ENCODE measurements at regions not wholly inside any gene's neighbourhood (a gene's known extent, or its start where the extent isn't known, plus 50 kb on each side); places are given as distances from the start of the nearest gene placed in this dataset.

DNA sequence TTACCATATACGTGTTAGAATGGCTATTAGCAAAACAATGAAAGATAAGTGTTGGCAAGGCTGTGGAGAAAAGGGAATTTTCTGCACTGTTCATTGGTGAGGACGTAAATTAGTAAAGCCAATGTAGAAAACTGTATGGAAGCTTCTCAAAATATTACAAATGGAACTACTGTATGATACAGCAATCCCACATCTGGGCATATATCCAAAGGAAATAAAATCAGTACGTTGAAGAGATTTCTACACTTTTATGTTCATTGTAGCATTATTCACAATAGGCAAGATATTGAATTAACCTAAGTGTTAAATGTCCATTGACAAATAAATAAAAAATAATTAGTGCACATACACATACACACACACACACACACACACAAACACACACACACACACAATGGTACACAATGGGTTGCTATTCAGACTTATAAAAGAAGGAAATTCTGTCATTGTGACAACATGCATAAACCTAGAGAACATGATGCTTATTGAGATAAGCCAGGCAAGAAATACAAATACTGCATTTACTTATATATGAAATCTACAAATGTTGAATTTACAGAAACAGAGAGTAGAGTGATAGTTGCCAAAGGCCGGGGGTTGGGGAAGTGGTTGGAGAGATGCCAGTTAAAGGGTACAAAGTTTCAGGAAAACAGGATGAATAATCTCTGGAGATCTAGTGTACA is 565.8 kb upstream of the LRRC4C start:
- in situ Hi-C loops (cut with MboI; ENCODE audit: low sequenced_read_pairs): no loop called here

DNA sequence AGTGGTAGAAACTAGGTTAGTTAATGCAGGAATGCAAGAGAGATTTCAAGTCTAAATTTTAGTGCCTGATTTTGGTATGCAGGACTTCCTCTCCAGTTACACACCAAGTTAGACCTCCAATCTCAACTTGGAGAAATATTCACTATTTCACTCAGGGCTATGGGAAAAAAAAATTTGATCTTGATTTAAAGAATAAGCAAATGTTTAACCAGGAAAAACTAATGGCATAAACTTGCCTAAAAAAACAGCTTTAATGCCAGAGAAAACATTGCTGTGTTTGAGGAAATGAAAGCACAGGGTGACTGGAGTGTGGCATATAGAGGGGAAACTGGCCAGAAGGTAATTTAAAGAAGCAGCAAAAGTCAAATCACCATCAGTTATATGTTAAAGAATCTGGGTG is 575.4 kb upstream of the LRRC4C start:
- in situ Hi-C loops (cut with MboI; ENCODE audit: low sequenced_read_pairs): no loop called here

DNA sequence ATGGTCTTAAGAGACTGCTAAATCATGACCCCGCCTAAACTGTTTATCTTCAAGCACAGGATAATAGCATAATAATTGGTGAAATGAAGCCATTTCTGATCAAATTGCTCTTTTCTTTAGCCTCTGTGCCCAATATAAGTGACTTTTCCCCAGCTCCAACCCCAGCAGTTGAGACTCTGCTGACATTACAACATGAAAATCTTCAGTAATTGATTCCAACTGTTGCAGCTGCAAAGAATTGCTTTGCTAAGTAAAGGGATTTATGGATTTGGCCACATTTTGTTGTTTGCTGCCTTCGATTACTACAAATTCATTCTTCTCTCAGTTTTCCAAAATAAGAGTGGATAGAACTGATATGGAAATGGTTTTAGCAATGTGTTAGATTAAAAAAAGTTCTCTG is 576.7 kb upstream of the LRRC4C start:
- in situ Hi-C loops (cut with MboI; ENCODE audit: low sequenced_read_pairs): no loop called here

DNA sequence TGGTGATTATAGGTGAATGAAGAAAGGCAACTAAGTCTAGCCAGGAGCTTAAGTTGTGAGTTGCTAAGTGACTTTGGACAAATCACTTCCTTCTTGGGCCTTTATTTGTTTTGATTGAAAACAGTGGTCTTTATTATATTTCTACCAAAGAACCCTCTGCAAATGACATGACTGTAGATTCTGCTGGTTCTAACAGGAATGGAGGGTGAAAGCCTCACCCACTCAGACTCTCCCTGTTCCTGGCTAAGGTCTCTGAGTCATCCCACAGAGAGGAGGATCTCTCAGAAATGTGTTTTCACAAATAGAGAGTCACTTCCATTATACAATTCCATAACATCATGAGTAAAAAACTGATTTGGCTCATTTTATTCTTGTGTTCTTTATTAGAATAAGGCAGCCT is 583.9 kb upstream of the LRRC4C start:
- in situ Hi-C loops (cut with MboI; ENCODE audit: low sequenced_read_pairs): no loop called here

DNA sequence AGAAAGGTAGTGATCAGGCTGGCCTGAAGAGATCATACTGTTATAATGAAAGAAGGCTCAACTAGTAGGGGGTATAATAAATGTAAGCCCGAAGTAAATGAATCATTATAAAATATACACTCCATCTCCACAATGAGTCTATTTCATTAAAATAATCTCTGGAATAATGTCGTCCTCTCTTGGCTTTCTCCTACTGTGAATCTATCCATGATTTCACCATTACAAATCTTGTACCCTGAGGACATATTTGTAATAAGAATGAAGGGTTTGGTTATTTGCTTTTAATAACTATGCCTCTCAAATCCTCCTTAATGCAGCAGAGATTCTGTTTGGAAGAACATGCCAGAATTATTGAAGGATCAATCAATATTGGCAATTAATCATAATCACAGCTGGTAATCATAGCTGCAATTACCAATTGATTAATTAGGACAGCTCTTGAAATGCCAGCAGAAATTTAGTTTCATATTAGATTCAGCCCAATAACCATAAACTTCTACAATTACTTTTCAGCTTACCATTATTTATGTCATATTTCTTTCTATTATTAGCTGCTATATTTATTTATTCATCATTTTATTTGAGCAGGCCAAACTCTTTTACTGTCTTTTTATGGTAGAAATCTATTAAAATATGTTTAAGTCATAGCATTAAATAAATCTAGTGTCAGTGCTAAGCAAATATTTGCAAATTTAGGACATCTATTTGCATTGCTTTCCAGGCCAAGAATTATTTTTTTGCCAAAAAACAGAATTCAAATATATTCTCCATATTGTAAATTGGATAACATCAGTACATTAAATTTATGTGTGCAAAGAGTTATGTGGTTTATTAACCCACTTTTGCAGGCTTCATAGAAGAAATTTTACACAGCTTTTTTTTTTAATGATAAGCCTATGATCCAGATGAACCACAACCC is 588.4 kb upstream of the LRRC4C start:
- in situ Hi-C loops (cut with MboI; ENCODE audit: low sequenced_read_pairs): no loop called here

DNA sequence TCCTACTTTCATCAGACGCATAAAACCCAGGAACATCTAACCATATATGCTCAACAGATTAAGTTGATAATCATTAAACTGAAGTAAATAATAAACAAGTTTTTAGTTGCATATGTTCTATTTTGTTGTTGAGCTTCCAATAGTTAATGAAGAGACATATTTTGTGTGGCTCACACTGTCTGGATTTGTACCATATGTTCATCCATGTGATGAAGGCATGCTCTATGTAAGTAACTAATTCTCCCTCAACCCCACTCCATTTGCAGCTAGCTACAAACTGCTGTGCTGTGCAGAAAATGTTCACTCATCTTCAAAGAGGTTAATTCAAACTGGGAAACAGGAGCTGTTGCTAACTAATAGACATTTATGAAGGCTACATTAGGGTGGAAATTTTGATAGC is 589.7 kb upstream of the LRRC4C start:
- in situ Hi-C loops (cut with MboI; ENCODE audit: low sequenced_read_pairs): no loop called here

DNA sequence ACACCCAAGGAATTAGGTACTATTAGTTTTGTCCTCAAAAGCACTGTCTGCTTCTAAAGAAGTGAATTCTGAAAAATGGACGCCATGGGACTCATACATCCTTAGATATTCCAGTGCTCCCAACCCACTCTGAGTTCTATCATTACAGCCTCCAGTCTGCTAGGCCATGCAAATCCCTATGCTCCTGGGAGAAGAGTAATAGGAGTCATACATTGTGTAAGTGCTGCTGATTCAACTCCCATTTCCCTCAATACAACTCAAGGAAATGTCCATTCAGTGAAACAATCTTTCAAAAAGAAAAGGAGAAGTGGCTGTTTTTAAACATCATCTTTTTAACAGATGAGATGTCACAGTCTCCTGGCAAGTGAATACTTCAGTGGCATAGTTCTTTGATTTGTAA is 590.2 kb upstream of the LRRC4C start:
- in situ Hi-C loops (cut with MboI; ENCODE audit: low sequenced_read_pairs): no loop called here

DNA sequence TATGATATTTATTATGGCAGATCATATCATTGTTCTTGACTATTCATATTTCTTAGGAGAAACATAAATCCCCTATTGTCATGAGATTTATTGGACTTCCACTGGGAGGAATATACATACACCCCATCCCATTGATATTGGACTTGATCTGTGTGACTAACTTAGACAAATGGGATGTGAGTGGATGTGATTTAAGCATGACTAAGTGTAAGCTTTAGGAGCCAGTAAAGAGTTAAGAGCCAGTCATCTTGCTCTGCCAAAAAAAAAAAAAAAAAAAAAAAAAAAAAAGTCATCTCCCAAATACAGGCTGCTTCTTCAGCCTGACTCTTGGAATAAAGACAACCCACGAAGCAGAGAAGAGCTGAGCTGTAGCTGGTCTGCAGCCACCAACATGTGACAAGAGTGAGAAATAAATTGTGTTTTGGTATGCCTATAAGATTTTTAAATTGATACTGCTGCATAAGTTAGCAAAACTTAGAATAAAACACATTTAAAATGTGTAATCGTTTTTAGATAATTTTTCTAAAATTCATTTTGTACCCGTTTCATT is 595.0 kb upstream of the LRRC4C start:
- in situ Hi-C loops (cut with MboI; ENCODE audit: low sequenced_read_pairs): no loop called here

DNA sequence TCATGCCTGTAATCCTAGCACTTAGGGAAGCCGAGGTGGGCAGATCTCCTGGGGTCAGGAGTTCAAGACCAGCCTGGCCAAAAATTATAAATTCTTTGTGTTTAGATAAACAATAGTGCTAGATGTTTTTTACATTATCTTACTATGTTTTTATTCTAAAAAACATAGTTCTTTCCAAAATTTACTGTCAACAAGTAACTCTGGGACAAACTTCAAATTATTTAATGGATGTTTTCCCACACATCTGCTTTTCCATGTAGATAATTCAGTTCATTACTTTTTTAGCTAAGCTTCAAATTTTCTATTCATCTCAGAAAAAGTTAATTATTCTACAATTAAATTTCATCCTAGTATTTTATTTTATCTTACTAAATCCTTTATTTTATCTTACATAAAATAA is 596.2 kb upstream of the LRRC4C start:
- in situ Hi-C loops (cut with MboI; ENCODE audit: low sequenced_read_pairs): no loop called here

DNA sequence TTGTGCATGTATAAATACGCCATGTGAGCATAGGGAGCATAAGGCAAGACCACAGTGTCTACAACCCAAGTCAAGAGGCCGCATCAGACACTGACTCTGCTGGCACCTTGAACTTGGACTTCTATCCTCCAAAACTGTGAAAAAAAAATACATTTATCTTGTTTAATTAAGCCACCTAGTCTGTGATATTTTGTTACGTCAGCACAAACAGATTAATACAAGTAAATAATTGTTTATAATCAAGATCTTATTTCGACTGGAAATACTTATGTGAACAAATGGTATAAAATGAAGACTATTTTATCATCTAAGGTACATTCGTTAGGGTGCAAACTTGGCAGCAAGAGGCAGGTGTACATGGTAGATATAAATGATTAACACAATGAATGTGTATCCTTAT is 599.3 kb upstream of the LRRC4C start:
- in situ Hi-C loops (cut with MboI; ENCODE audit: low sequenced_read_pairs): no loop called here

DNA sequence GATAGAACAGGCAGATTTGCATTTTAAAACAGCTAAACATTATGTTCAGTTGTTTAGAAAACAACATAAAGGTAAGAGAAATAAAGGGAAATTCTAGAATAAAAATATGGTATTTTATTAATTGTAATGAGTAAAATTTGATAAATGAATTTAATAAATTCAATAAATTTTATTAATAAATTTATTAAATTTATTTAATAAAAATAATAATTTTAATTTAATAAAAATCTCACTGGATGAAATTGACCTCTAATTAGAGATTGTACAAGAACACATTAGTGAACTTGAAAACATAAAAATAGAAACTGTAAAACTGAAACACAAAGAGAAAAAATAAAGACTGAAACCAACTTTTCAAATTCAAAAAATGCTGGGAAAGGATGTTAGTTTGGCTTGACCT is 605.7 kb upstream of the LRRC4C start:
- in situ Hi-C loops (cut with MboI; ENCODE audit: low sequenced_read_pairs): no loop called here

DNA sequence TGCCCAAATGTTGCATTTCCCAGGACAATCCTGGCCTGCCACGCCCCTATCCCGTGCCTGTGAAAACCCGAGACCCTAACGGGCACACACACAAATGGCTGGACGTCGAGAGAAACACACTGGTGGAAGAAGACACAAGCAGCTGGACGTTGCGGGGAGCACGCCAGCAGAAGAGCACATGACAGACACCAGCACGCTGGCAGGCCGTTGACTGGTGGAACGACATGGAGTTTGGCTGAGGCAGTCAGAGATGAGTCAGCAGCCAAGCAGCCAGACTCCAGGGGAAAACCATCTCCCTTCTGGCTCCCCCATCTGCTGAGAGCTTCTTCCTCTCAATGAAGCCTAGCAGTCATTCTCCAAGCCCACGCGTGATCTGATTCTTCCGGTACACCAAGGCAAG is 606.7 kb upstream of the LRRC4C start:
- in situ Hi-C loops (cut with MboI; ENCODE audit: low sequenced_read_pairs): no loop called here

DNA sequence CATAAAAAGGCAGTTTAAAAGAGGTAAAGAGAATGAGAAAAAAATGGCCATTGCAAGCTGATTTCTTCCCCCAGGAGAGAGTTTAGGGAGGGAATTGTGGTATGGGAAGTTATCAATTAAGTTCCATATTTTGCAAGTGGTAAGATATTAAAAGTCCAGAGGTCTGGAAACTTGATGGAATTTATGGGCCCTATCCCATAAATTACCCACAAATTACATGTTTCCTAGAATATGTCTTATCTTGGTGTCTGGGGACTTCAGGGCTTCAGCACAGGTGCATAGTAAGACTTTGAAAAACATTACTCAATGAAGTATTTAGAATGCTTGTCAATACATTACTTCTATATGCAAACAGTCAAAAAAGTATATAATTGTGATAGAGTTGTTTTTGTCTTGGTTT is 614.9 kb upstream of the LRRC4C start:
- in situ Hi-C loops (cut with MboI; ENCODE audit: low sequenced_read_pairs): no loop called here

DNA sequence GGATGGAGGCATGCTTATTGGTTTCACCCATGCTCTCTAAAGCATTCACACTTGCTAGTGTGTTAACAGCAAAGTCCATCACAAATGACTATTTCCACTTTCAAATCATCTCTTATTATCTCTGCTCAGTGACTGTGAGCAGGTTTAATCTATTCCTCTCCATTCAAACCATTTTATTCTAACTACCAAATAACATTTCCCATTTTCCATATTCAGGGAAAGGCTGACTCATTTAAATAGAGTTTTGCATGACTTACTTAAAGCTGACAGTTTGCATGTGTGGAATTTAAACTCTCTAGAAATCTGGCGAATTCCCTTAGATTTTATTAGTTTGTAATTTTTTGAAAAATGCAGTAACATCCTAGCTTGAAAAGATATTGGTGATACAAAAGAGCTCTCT is 615.7 kb upstream of the LRRC4C start:
- in situ Hi-C loops (cut with MboI; ENCODE audit: low sequenced_read_pairs): no loop called here

DNA sequence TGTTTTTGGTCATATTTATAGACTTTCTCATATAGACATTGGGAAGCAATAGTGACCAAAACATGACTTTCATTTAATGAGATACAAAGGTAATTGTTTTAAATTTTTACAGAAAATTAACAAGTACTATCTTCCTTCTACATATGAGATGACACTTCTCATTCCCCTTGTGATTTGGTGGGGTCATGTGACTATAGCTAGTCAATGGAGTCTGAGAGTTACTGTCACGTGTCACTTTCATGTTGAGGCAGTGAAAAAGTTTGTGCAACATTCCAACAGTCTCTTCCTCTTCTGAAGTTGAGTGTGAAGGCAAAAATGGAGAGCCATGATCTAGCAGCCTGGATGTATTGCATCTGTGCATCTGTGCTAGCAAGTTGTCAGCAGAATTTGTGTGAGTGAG is 618.3 kb upstream of the LRRC4C start:
- in situ Hi-C loops (cut with MboI; ENCODE audit: low sequenced_read_pairs): no loop called here

DNA sequence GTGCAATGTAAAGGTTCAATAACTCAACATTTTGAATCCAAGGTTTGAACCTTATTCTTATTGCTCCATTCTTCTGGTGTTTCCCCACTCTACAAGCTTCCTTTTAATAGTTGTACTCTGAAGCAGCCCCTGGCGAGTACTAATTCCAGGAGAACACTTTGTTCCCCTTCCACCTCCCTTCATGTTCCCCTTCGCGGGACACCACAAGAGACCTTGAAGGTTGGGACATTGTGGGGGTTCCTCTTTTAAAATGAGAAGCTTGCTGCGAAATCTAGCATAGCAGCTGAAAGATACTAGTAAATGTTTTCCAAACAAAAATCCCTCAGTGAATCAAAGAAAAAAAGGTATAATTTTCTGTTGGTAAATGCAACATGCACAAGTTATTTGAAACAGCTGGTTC is 626.3 kb upstream of the LRRC4C start:
- in situ Hi-C loops (cut with MboI; ENCODE audit: low sequenced_read_pairs): no loop called here

DNA sequence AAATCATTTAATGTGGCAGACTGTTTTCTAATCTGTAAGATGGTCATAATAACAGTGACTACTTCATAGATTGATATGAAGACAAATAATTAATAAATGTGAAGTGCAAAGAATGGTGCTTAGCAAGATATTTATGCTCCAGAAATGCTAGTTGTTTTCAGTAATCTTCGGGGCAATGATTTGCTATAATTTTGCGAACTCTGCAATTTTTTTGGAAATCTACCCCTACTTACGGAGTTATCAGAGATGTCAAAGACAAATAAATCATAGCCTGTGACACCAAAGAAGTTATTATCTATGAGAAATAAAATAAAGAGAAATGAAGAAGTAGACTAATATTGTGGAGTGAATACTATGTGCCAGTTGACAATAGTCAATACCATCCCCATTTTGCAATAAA is 634.1 kb upstream of the LRRC4C start:
- in situ Hi-C loops (cut with MboI; ENCODE audit: low sequenced_read_pairs): no loop called here

DNA sequence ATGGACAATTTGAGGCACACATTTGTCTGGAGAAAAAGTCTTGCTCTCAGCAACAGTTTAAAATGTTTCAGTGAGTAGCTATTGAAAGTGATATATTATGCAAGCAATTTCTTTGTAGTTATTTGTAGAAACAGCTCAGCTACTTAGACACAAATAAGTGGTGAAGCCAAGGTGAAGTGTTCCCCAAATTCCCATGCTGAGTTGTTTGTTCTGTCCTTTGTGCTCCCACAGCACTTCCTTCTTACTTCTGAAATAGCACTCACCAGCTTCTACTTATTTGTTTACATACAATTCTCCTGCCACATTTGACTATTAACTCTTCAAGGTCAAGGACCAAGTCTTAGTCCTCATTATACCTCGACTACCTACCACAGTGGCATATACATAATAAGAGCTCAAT is 638.6 kb upstream of the LRRC4C start:
- in situ Hi-C loops (cut with MboI; ENCODE audit: low sequenced_read_pairs): no loop called here

DNA sequence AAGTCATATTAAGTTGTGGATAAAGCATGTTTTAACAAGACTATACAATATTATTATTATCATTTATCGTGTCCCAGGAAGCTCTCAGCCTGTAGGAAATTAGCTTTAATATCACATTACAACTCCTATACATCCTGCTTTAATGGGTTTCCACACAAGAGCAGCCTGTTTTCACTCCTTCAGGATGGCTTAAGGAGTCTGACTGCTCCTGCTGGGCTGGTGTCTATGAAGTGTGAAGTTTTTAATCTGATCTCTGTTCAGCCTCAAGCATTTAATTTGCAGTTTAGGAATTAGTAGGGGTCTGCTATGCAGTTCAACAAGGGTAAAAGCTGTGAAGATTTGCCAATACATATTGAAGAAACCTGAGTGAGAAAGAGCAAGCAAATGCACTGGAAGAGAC is 653.4 kb upstream of the LRRC4C start:
- in situ Hi-C loops (cut with MboI; ENCODE audit: low sequenced_read_pairs): no loop called here

DNA sequence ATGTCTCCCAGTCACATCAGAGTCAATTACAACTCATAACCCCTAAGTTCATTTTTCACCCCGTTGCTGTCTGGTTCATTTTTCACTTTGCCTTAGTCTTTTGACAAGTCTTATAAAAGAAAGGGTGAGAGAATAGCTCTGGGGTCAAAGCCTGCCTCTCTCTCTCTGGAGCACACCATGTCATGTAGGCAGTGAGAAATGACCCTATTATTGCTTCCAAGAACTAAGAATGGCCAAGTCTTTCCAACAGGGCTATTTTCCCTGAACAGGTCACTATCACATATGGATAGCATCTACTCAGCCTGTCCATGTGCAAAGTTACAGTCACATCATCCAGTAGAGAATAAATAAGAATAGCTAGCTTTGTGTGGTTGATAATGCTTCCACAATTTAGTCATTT is 655.5 kb upstream of the LRRC4C start:
- in situ Hi-C loops (cut with MboI; ENCODE audit: low sequenced_read_pairs): no loop called here

DNA sequence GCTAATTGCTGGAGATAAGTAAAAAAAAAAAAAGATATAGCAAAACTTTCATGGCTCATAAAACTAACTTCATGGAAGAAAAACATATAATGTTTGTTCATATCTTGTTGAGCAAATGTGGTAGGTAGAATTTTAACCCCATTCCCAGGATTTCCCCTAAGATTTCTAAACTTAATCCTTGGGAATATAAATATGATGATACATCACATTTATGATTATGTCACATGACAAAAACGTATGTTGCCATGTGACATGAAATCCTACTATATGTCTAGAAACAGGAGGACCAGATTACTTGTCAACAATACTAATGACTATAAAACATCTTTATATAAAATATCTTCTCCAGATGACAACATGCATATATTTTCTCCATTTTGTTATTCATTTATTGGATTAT is 679.0 kb upstream of the LRRC4C start:
- in situ Hi-C loops (cut with MboI; ENCODE audit: low sequenced_read_pairs): no loop called here

DNA sequence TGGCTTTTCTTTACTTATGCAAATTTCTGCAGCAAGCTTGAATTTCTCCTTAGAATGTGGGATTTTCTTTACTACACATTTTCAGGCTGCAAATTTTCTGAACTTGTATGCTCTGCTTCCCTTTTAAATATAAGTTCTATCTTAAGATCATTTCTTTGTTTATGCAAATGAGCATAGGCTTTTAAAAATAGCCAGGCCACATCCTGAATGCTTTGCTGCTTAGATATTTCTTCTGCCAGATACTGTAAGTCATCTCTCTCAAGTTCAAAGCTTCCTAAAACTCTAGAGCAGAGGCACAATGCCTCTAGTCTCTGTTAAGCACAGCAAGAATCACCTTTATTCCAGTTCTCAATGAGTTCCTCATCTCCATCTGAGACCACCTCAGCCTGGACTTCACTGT is 685.9 kb upstream of the LRRC4C start:
- in situ Hi-C loops (cut with MboI; ENCODE audit: low sequenced_read_pairs): no loop called here

Measured in HL-60/S4 treated with phorbol 12-myristate 13-acetate at 8.2 ng/mL for 4 days and 3 days (cell line).